Left lung (tissue), 4 donors: ENCODE measurements at regions not wholly inside any gene's neighbourhood (a gene's known extent, or its start where the extent isn't known, plus 50 kb on each side); places are given as distances from the start of the nearest gene placed in this dataset.
A peak's percentile ranks its signal among the peaks of the same experiment; 100 is the strongest.
"Not testable (repeated sequence)": the region's sequence is repeated elsewhere in the genome, so short reads cannot be mapped to it uniquely, and the experiment has no call there.

Experiments used
- ATAC-seq: fragments of 200-7000 bp; cut with Tn5 transposase; one replicate; pipeline ENCODE4 v1.9.1; 2020; ENCODE audit warnings: moderate library complexity
- DNase-seq, 4 donors: peaks; one replicate each; pipeline ENCODE4 v3.0.0-alpha.2; 2013 to 2020
- H3K27ac ChIP-seq, 2 donors: fragments of 200-600 bp; sonication (generic) in 1 of 2; one replicate each; pipeline versions ENCODE4 v1.5.0 to v1.8.0; 2020 to 2021
- H3K27me3 ChIP-seq, 2 donors: fragments of 200-600 bp; sonication (generic) in 1 of 2; one replicate each; pipeline versions ENCODE4 v1.5.0 to v1.8.0; 2020 to 2021
- H3K36me3 ChIP-seq, 2 donors: fragments of 200-600 bp; sonication (generic) in 1 of 2; one replicate each; pipeline versions ENCODE4 v1.5.0 to v1.8.0; 2020 to 2021
- H3K4me1 ChIP-seq, 2 donors: fragments of 200-600 bp; one replicate each; pipeline ENCODE4 v1.8.0; 2021
- H3K4me3 ChIP-seq, 2 donors: fragments of 200-600 bp; sonication (generic) in 1 of 2; one replicate each; pipeline versions ENCODE4 v1.5.0 to v1.8.0; 2020 to 2021; ENCODE audit warnings: mild to moderate bottlenecking in 1 of 2
- H3K9me3 ChIP-seq, 2 donors: fragments of 200-600 bp; sonication (generic) in 1 of 2; one replicate each; pipeline versions ENCODE4 v1.5.0 to v1.8.0; 2020 to 2021
- CTCF ChIP-seq, 2 donors: fragments of 200-600 bp; sonication (generic) in 1 of 2; IDR thresholded peaks; one replicate each; pipeline versions ENCODE4 v1.5.0 to v1.8.0; 2021; ENCODE audit warnings: antibody characterized with exemption in 2 of 2
- intact Hi-C, 2 donors: fragments of 100-400 bp; cut with DNase I; formaldehyde crosslinking; loops; one replicate each; pipeline versions ENCODE4 v1.11.2 to v1.14.2; 2022
- donor health status: DM: no; HTN: yes; CAD: no.
- donor health status: DM: no; HTN: no; CAD: no.

- no peak for DNase-seq
- no peak for TF ChIP-seq CTCF (IDR thresholded peaks at IDR 0.05)
- peaks cover 0 to 3% of the 10 kb centered on the region in 2 donors for H3K9me3 ChIP-seq
- no peaks in the 10 kb centered on the region for H3K4me1 ChIP-seq
- no peaks in the 10 kb centered on the region for H3K36me3 ChIP-seq
- intact Hi-C loops = no loop called here
- ATAC-seq = no peak
- H3K4me3 ChIP-seq = no peak overlapping the region
- no peaks in the 10 kb centered on the region for H3K27me3 ChIP-seq
- H3K27ac ChIP-seq = no peak overlapping the region
Measured at GRCh38 chr5:105632043-105632442, 2038.7 kb downstream of the EFNA5 start.

GRCh38 chr5:105630803-105631202 lies 2039.9 kb downstream of the EFNA5 start:
- Histone ChIP-seq H3K9me3 (peaks cover 0 to 3% of the 10 kb centered on the region in 2 donors), H3K4me3 (no peak overlapping the region), H3K27ac (no peak overlapping the region), H3K36me3 (no peaks in the 10 kb centered on the region), H3K27me3 (no peaks in the 10 kb centered on the region), H3K4me1 (no peaks in the 10 kb centered on the region)
- intact Hi-C loops = no loop called here
- no peak for ATAC-seq
- TF ChIP-seq CTCF (IDR thresholded peaks at IDR 0.05) = no peak
- no peak for DNase-seq

GRCh38 chr5:105619725-105620124 lies 2051.0 kb downstream of the EFNA5 start:
- no peaks in the 10 kb centered on the region for H3K27me3 ChIP-seq

GRCh38 chr5:105617436-105618215 lies 2053.1 kb downstream of the EFNA5 start:
- intact Hi-C loops = no loop called here
- H3K9me3 ChIP-seq = no peaks in the 10 kb centered on the region
- no peak overlapping the region for H3K27ac ChIP-seq
- no peak for TF ChIP-seq CTCF (IDR thresholded peaks at IDR 0.05)
- H3K4me3 ChIP-seq = no peak overlapping the region
- no peak for ATAC-seq
- H3K27me3 ChIP-seq = no peaks in the 10 kb centered on the region
- H3K36me3 ChIP-seq = no peaks in the 10 kb centered on the region
- peak in 2 of 4 donors; percentile 45 to 72 for DNase-seq
- H3K4me1 ChIP-seq = no peaks in the 10 kb centered on the region

More at GRCh38 chr5:105619725-105620124, 2051.0 kb downstream of the EFNA5 start:
- H3K4me1 ChIP-seq = no peaks in the 10 kb centered on the region
- TF ChIP-seq CTCF (IDR thresholded peaks at IDR 0.05) = no peak
- DNase-seq (no peak), ATAC-seq (no peak)
- H3K4me3 ChIP-seq = no peak overlapping the region
- intact Hi-C loops = no loop called here
- H3K9me3 ChIP-seq = no peaks in the 10 kb centered on the region
- H3K27ac ChIP-seq = no peak overlapping the region
- H3K36me3 ChIP-seq = no peaks in the 10 kb centered on the region

GRCh38 chr5:105616599-105616998 lies 2054.0 kb upstream of the NUDT12 start:
- TF ChIP-seq CTCF (IDR thresholded peaks at IDR 0.05) = no peak
- Histone ChIP-seq H3K9me3 (no peaks in the 10 kb centered on the region), H3K4me3 (no peak overlapping the region), H3K27ac (no peak overlapping the region), H3K36me3 (no peaks in the 10 kb centered on the region), H3K4me1 (no peaks in the 10 kb centered on the region), H3K27me3 (no peaks in the 10 kb centered on the region)
- ATAC-seq (no peak), DNase-seq (no peak)
- intact Hi-C loops = no loop called here

GRCh38 chr5:105602406-105602805 lies 2039.8 kb upstream of the NUDT12 start:
- H3K27ac ChIP-seq, H3K4me1 ChIP-seq, H3K4me3 ChIP-seq, intact Hi-C loops, H3K36me3 ChIP-seq, ATAC-seq, DNase-seq, H3K27me3 ChIP-seq: not testable (repeated sequence)
- H3K9me3 ChIP-seq = peaks cover 0 to 36% of the 10 kb centered on the region in 2 donors
